ENCODE measurements at regions not wholly inside any gene's neighbourhood (a gene's known extent, or its start where the extent isn't known, plus 50 kb on each side); places are given as distances from the start of the nearest gene placed in this dataset.

- TF ChIP-seq CTCF (IDR thresholded peaks at IDR 0.05; ENCODE audit: low read length) (no peak), EZH2 (optimal IDR thresholded peaks at IDR 0.05; ENCODE audit: low read depth, low read length) (no peak), EZH2phosphoT487 (IDR thresholded peaks at IDR 0.05; ENCODE audit: low read length) (no peak)
Measured at GRCh38 chr4:178966644-178967043, 1524.4 kb upstream of the AGA start.

Data from MM.1S (cell line).